GM20000 (cell line): ENCODE measurements at regions not wholly inside any gene's neighbourhood (a gene's known extent, or its start where the extent isn't known, plus 50 kb on each side); places are given as distances from the start of the nearest gene placed in this dataset.
"Not testable (repeated sequence)": the region's sequence is repeated elsewhere in the genome, so short reads cannot be mapped to it uniquely, and the experiment has no call there.

Experiments
- DNase-seq: peaks from one replicate; pipeline ENCODE4 v3.0.0; 2012; ENCODE audit warnings: low spot score
- CTCF ChIP-seq: IDR thresholded peaks from 2 replicates; pipeline ENCODE4 v1.5.1; 2012; ENCODE audit warnings: mild to moderate bottlenecking, control low read depth; ENCODE audit errors: extremely low read depth, missing control alignments

DNA sequence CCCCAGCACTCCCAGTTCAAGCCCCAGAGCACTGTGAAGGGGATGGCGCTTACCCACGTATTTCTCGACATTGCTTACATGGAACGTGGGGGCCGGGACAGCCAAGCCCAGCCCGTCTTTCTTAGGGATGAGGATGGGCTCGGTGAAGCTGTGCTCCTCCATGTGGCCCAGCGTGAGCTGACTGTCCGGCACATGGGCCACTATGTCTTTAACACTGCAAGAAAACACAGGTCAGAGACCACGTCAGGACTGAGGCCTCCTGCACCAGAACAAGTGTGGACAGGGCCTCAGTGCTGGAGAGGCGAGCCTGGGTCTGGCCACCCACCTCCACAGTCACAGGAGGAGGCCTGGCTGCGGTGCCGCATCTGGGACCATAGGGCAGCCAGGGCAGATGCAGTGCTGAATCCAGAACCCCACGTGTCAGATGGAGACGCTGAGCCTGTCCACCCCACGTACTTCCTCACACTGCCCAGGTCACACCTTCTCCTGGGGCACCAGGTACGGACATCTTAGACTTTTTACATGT is 125.2 kb downstream of the TUBA3C start:
- no peak for TF ChIP-seq CTCF
- DNase-seq = no peak

- TF ChIP-seq CTCF = no peak
- DNase-seq = no peak
These were observed 126.0 kb downstream of the TUBA3C start for GRCh38 chr13:19055611-19056010.

DNA sequence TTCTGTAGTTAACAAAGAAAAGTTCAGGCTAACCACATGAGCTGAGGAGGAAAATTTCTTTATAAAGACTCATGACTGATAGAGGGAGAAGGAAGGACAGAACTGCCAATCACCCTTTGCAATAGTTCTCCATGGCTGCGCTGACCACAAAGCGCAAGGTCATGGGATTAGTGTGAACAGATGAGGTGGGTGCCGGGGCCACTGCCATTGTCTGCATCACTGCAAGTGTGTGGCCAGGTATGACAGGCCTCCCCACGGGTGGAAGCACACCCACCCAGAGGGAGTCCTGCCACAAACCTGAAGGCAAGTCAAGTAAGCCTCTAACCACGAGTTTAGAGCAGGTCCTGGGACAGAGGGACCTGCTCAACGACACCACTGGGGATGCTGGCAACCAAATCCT is 128.1 kb downstream of the TUBA3C start:
- no peak for DNase-seq
- no peak for TF ChIP-seq CTCF

GRCh38 chr13:19052931-19053330 is 128.7 kb downstream of the TUBA3C start:
- no peak for TF ChIP-seq CTCF
- no peak for DNase-seq

- DNase-seq = no peak
- TF ChIP-seq CTCF = no peak
These were observed 129.4 kb downstream of the TUBA3C start for GRCh38 chr13:19052180-19052579.

- no peak for TF ChIP-seq CTCF
- no peak for DNase-seq
These were observed 130.7 kb downstream of the TUBA3C start for GRCh38 chr13:19050901-19051300.

DNA sequence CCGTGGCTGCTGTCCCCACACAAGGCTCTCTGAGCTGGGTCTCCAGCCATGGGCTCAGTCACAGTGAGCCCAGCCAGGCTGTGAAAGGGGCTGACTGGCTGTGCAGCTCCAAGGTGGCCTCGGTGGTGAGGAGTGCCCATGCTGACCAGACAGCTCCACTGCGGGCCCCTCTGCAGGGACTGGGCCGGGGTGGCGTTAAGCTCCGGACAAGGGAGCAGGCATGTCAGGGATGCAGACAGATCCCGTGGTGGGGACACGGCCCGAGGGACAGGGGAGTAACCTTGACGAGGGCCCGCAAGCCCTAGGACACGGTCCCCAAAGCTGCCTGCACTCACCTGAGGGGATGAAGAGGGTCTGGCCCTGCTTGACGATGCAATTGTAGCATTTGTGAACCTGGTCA is 132.0 kb downstream of the TUBA3C start:
- not testable (repeated sequence) for DNase-seq

DNA sequence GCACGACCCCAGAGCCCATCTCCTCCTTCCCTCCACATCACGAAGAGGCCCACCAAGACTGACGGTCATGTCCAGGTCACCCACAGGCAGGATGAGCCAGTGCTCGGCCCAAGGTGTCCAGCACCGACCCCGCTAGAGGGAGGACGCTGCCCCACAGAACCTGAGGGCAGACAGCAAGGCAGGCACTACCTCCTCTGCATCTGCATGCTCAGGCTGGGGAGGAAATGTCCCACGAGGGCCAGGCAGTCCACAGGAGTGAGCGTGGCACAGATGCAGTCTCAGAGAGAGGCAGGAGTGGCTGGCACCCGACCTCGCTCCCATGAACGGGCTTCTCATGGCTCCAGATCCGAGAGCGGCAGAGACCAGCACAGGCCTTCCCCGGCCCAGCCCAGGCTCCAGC is 133.2 kb downstream of the TUBA3C start:
- DNase-seq = no peak
- no peak for TF ChIP-seq CTCF
